B cell (primary cell): ENCODE measurements at regions not wholly inside any gene's neighbourhood (a gene's known extent, or its start where the extent isn't known, plus 50 kb on each side); places are given as distances from the start of the nearest gene placed in this dataset.

Experiments
- ATAC-seq: fragments of 200-7000 bp; cut with Tn5 transposase; one replicate; pipeline ENCODE4 v1.10.0; 2021; ENCODE audit warnings: low read depth, mild to moderate bottlenecking, moderate number of reproducible peaks, moderate library complexity
- CTCF ChIA-PET: fragments of 350-600 bp; sonication (Branson Sonifier 250); formaldehyde crosslinking; loops from one replicate; lab custom pipeline; 2021; ENCODE audit warnings: antibody characterized with exemption, inconsistent platforms; lab: Charles Lee
- POLR2A ChIA-PET: fragments of 350-600 bp; sonication (Branson Sonifier 250); formaldehyde crosslinking; loops from one replicate; lab custom pipeline; 2021; ENCODE audit warnings: antibody characterized with exemption; lab: Charles Lee
- DNase-seq: peaks from one replicate; pipeline ENCODE4 v3.0.0; 2013
- H2AFZ ChIP-seq: 2 replicates; pipeline ENCODE4 v1.6.1; 2012; ENCODE audit warnings: mild to moderate bottlenecking, low read depth, low read length; ENCODE audit not compliant: insufficient read depth, poor library complexity, severe bottlenecking
- H3K27ac ChIP-seq, 2 donors: 1 replicate in 1 of 2; 2 replicates in 1 of 2; pipeline ENCODE4 v1.5.1; 2012 to 2013; ENCODE audit warnings: low read length in 2 of 2, mild to moderate bottlenecking in 2 of 2, moderate library complexity in 1 of 2
- H3K27me3 ChIP-seq, 4 experiments: fragments of 200-600 bp in 1 of 4; sonication (generic) in 1 of 4; replicated peaks in 1 of 4; 1 replicate in 2 of 4; 2 replicates in 2 of 4; pipeline versions ENCODE4 v1.6.1 to v1.7.0; 2013 to 2016; ENCODE audit warnings: low read length in 3 of 4, mild to moderate bottlenecking in 2 of 4, mixed read lengths in 1 of 4, moderate library complexity in 1 of 4; ENCODE audit not compliant: insufficient read depth in 4 of 4, control insufficient read depth in 3 of 4; ENCODE audit errors: control extremely low read depth in 1 of 4
- H3K36me3 ChIP-seq, 2 experiments: replicated peaks in 1 of 2; 1 replicate in 1 of 2; 2 replicates in 1 of 2; pipeline versions ENCODE4 v1.6.1 to v1.7.1; 2013; ENCODE audit warnings: low read length in 1 of 2; ENCODE audit not compliant: insufficient read depth in 2 of 2, control insufficient read depth in 1 of 2; ENCODE audit errors: control extremely low read depth in 1 of 2, extremely low read depth in 1 of 2
- H3K4me1 ChIP-seq, 2 donors: fragments of 200-600 bp in 1 of 2; sonication (generic) in 1 of 2; 1 replicate in 1 of 2; 2 replicates in 1 of 2; pipeline versions ENCODE4 v1.5.1 to v1.6.1; 2013 to 2017; ENCODE audit warnings: low read length in 2 of 2; ENCODE audit not compliant: control insufficient read depth in 2 of 2, insufficient read depth in 2 of 2
- H3K4me2 ChIP-seq: replicated peaks from 2 replicates; pipeline ENCODE3; 2012; ENCODE audit warnings: mild to moderate bottlenecking, low read depth, low read length; ENCODE audit not compliant: poor library complexity, severe bottlenecking
- H3K4me3 ChIP-seq, 5 experiments: fragments of 200-600 bp in 1 of 5; sonication (generic) in 1 of 5; 1 replicate in 3 of 5; 2 replicates in 2 of 5; pipeline versions ENCODE4 v1.5.1 to v1.7.0; 2011 to 2016; ENCODE audit warnings: low read length in 4 of 5, mild to moderate bottlenecking in 4 of 5, low read depth in 2 of 5, control low read depth in 1 of 5, moderate library complexity in 1 of 5; ENCODE audit not compliant: insufficient read depth in 1 of 5; ENCODE audit errors: control extremely low read depth in 1 of 5, extremely low read depth in 1 of 5
- H3K79me2 ChIP-seq: fragments of 200-600 bp; sonication (generic); one replicate; pipeline ENCODE4 v1.6.0; 2016; ENCODE audit warnings: low read length; ENCODE audit not compliant: control insufficient read depth, insufficient read depth
- H3K9ac ChIP-seq: fragments of 200-600 bp; sonication (generic); 2 replicates; pipeline ENCODE4 v1.6.1; 2017; ENCODE audit warnings: mild to moderate bottlenecking, low read length, moderate library complexity
- H3K9me3 ChIP-seq, 3 donors: one replicate each; pipeline versions ENCODE4 v1.6.1 to v1.7.1; 2013; ENCODE audit warnings: low read length in 2 of 3; ENCODE audit not compliant: control insufficient read depth in 2 of 3, insufficient read depth in 1 of 3; ENCODE audit errors: control extremely low read depth in 1 of 3
- H4K20me1 ChIP-seq: 2 replicates; pipeline ENCODE4 v1.6.0; 2012; ENCODE audit warnings: mild to moderate bottlenecking, low read length; ENCODE audit not compliant: insufficient read depth, control insufficient read depth, poor library complexity, severe bottlenecking
- H3K27ac Mint-ChIP-seq: one replicate; pipeline ENCODE4 v1.8.0; 2021; ENCODE audit warnings: mixed read lengths
- H3K27me3 Mint-ChIP-seq: one replicate; pipeline ENCODE4 v1.8.0; 2021; ENCODE audit warnings: mixed read lengths
- H3K4me1 Mint-ChIP-seq: one replicate; pipeline ENCODE4 v1.8.0; 2021; ENCODE audit warnings: mixed read lengths
- H3K4me3 Mint-ChIP-seq: one replicate; pipeline ENCODE4 v1.8.0; 2021; ENCODE audit warnings: mixed read lengths
- H3K9me3 Mint-ChIP-seq: one replicate; pipeline ENCODE4 v1.8.0; 2022; ENCODE audit warnings: mixed read lengths; ENCODE audit not compliant: insufficient read depth
- EZH2 ChIP-seq: IDR thresholded peaks from 2 replicates; pipeline ENCODE4 v1.6.1; 2012; ENCODE audit warnings: borderline replicate concordance, low read depth, mild to moderate bottlenecking, moderate library complexity, low read length; ENCODE audit not compliant: insufficient read depth, poor library complexity, severe bottlenecking
- WGBS: methylation state at CpG from one replicate; pipeline ENCODE4 v1.1.5; 2013; ENCODE audit warnings: missing lambda C conversion rate; ENCODE audit not compliant: insufficient coverage; 5-methylcytosine and 5-hydroxymethylcytosine counted together
- intact Hi-C: fragments of 100-400 bp; cut with micrococcal nuclease; formaldehyde crosslinking; loops from one replicate; pipeline ENCODE4 v1.10.0; 2022
- TF ChIP-seq, protein P1 (sequence below): fragments of 200-600 bp; IDR thresholded peaks from one replicate; pipeline ENCODE4 v1.8.0; 2022; ENCODE audit warnings: antibody characterized with exemption, mild to moderate bottlenecking

DNA sequence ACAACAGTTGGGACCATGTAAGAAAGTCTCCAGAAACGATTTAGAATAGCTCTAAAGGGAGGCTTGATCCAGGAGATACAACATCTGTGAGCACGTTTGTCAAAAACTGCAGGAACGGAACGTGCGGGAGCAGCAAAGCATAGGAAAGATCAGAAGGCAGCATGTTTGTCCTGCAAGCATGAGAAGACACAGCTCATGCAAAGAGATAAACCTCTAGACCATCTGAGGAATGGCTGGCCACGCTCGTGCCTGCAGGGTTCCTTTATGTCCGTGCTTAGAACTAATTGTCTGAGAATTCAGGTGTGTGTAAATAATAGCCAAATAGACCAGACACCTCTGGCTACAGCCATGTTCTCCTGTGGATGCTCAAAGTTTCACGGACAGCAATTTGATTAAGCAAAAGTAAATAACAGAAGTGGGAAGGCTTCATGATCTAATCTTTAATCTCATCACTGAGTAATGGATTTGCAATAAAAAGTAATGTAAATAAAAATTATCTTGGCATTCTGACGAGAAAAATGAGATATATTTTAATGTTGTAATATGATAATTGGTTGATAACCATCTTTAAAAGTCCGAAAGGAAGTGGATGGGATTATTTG, 534.8 kb upstream of the CDH7 start:
- Histone ChIP-seq H2AFZ (no peak overlapping the region), H3K9ac (no peak overlapping the region), H3K9me3 (no peaks in the 10 kb centered on the region), H3K27me3 (no peaks in the 10 kb centered on the region), H3K4me3 (no peak overlapping the region), H4K20me1 (no peaks in the 10 kb centered on the region), H3K79me2 (no peaks in the 10 kb centered on the region), H3K4me2 (no peak overlapping the region), H3K36me3 (no peaks in the 10 kb centered on the region), H3K4me1 (no peaks in the 10 kb centered on the region), H3K27ac (no peak overlapping the region)
- POLR2A ChIA-PET = no interaction called here
- 94% methylated on average over 6 of the region's 11 CpGs for WGBS
- no peak overlapping the region for H3K4me3 Mint-ChIP-seq
- ATAC-seq = no peak
- H3K27ac Mint-ChIP-seq = no peak overlapping the region
- no peaks in the 10 kb centered on the region for H3K4me1 Mint-ChIP-seq
- TF ChIP-seq, protein P1, sequence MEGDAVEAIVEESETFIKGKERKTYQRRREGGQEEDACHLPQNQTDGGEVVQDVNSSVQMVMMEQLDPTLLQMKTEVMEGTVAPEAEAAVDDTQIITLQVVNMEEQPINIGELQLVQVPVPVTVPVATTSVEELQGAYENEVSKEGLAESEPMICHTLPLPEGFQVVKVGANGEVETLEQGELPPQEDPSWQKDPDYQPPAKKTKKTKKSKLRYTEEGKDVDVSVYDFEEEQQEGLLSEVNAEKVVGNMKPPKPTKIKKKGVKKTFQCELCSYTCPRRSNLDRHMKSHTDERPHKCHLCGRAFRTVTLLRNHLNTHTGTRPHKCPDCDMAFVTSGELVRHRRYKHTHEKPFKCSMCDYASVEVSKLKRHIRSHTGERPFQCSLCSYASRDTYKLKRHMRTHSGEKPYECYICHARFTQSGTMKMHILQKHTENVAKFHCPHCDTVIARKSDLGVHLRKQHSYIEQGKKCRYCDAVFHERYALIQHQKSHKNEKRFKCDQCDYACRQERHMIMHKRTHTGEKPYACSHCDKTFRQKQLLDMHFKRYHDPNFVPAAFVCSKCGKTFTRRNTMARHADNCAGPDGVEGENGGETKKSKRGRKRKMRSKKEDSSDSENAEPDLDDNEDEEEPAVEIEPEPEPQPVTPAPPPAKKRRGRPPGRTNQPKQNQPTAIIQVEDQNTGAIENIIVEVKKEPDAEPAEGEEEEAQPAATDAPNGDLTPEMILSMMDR = no peak
- no peak for TF ChIP-seq EZH2
- H3K27me3 Mint-ChIP-seq = no peaks in the 10 kb centered on the region
- CTCF ChIA-PET = no interaction called here
- H3K9me3 Mint-ChIP-seq = peaks cover 4% of the 10 kb centered on the region
- intact Hi-C loops = no loop called here
- no peak for DNase-seq

DNA sequence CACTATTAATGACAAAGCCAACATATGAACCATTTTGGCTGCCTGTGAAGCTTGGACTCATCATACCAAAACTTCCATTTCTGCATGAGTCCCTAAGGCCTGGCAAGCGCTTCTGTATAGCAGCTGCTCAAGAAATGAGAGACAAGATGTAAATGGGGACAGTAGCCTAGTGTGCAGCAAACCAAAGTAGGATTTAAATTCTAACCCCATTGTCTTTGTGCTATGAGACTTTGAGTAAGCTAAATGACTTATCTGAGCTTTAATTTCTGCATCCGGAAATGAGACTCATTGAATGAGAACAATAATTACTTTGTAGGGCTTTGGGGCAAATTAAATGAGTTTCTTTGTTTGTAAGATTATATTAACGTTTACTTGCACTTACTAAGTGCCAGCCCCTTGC, 536.4 kb upstream of the CDH7 start:
- no peak for DNase-seq
- Mint-ChIP-seq H3K27ac (no peak overlapping the region), H3K4me1 (no peaks in the 10 kb centered on the region), H3K4me3 (no peak overlapping the region), H3K9me3 (peaks cover 4% of the 10 kb centered on the region), H3K27me3 (no peaks in the 10 kb centered on the region)
- Histone ChIP-seq H3K36me3 (no peaks in the 10 kb centered on the region), H3K4me1 (no peaks in the 10 kb centered on the region), H3K79me2 (no peaks in the 10 kb centered on the region), H3K4me3 (no peak overlapping the region), H3K4me2 (no peak overlapping the region), H3K9ac (no peak overlapping the region), H3K9me3 (no peaks in the 10 kb centered on the region), H4K20me1 (no peaks in the 10 kb centered on the region), H3K27me3 (no peaks in the 10 kb centered on the region), H3K27ac (no peak overlapping the region), H2AFZ (no peak overlapping the region)
- ChIA-PET POLR2A (no interaction called here), CTCF (no interaction called here)
- ATAC-seq = no peak
- no CpG with 5 or more reads among the region's 3 CpGs for WGBS
- intact Hi-C loops = no loop called here
- TF ChIP-seq EZH2 = no peak
- TF ChIP-seq, protein P1 = no peak
